Prostate gland (tissue), 2 donors: ENCODE measurements at regions not wholly inside any gene's neighbourhood (a gene's known extent, or its start where the extent isn't known, plus 50 kb on each side); places are given as distances from the start of the nearest gene placed in this dataset.

Experiments used
- DNase-seq: peaks from one replicate; pipeline ENCODE4 v3.0.0-alpha.2; 2019; ENCODE audit warnings: low spot score
- H3K27ac ChIP-seq, 2 donors: fragments of 200-600 bp; sonication (generic); 2 replicates each; pipeline ENCODE4 v1.5.1; 2017 to 2019
- H3K27me3 ChIP-seq: fragments of 200-600 bp; sonication (generic); replicated peaks from 2 replicates; pipeline ENCODE4 v1.5.1; 2019; ENCODE audit not compliant: insufficient read depth
- H3K36me3 ChIP-seq, 2 donors: fragments of 200-600 bp; sonication (generic); 1 replicate in 1 of 2; 2 replicates in 1 of 2; pipeline versions ENCODE4 v1.5.1 to v1.8.1; 2017 to 2019
- H3K4me1 ChIP-seq: fragments of 200-600 bp; sonication (generic); replicated peaks from 2 replicates; pipeline ENCODE4 v1.5.1; 2019
- H3K4me3 ChIP-seq, 2 donors: fragments of 200-600 bp; sonication (generic); 2 replicates each; pipeline ENCODE4 v1.5.1; 2017 to 2019
- H3K9me3 ChIP-seq: fragments of 200-600 bp; sonication (generic); 2 replicates; pipeline ENCODE4 v1.5.1; 2017
- POLR2A ChIP-seq: fragments of 450-650 bp; IDR thresholded peaks from one replicate; pipeline ENCODE4 v1.6.1; 2016; ENCODE audit warnings: antibody characterized with exemption, mild to moderate bottlenecking
- POLR2AphosphoS5 ChIP-seq: sonication (generic); formaldehyde crosslinking; IDR thresholded peaks from one replicate; pipeline ENCODE4 v1.6.1; 2017; ENCODE audit warnings: antibody characterized with exemption
- WGBS: methylation state at CpG from one replicate; pipeline ENCODE4 v1.1.5; 2018; 5-methylcytosine and 5-hydroxymethylcytosine counted together
- intact Hi-C: fragments of 100-400 bp; cut with DNase I; formaldehyde crosslinking; loops from one replicate; pipeline ENCODE4 v1.14.2; 2022
- TF ChIP-seq, protein P1 (sequence below), 4 experiments: fragments of 200-600 bp in 2 of 4; fragments of 450-650 bp in 2 of 4; sonication (generic) in 2 of 4; IDR thresholded peaks; 1 replicate in 3 of 4; 2 replicates in 1 of 4; pipeline ENCODE4 v1.5.1; 2016 to 2019; ENCODE audit warnings: antibody characterized with exemption in 4 of 4, mild to moderate bottlenecking in 2 of 4, moderate library complexity in 2 of 4

DNA sequence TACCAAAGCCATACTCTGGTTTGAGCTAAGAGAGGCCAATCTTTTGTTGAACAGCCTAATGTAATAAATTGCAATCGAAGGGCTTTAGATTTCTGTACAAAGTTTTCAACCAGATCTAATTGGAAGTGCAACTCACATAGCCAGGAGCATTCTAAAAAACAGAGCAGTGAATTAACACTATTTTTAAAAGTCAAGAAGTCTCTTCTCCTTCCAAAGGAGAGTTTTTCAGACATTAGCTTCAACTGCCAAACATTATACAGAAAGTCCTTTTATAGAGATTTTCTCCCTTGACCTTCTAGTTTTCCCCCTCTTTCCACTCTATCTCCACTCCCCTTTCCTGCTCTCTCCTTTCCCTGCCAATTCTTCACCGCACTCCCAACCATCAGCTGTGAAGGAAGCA is 259.6 kb downstream of the NOVA1 start:
- Histone ChIP-seq H3K4me3 (no peak overlapping the region), H3K36me3 (no peaks in the 10 kb centered on the region), H3K9me3 (no peaks in the 10 kb centered on the region), H3K27me3 (no peaks in the 10 kb centered on the region), H3K4me1 (no peaks in the 10 kb centered on the region), H3K27ac (no peak overlapping the region)
- 40% methylated on average over 2 of the region's 2 CpGs for WGBS
- intact Hi-C loops: no loop called here
- DNase-seq: no peak
- TF ChIP-seq POLR2A (no peak), POLR2AphosphoS5 (no peak)
- TF ChIP-seq, protein P1, sequence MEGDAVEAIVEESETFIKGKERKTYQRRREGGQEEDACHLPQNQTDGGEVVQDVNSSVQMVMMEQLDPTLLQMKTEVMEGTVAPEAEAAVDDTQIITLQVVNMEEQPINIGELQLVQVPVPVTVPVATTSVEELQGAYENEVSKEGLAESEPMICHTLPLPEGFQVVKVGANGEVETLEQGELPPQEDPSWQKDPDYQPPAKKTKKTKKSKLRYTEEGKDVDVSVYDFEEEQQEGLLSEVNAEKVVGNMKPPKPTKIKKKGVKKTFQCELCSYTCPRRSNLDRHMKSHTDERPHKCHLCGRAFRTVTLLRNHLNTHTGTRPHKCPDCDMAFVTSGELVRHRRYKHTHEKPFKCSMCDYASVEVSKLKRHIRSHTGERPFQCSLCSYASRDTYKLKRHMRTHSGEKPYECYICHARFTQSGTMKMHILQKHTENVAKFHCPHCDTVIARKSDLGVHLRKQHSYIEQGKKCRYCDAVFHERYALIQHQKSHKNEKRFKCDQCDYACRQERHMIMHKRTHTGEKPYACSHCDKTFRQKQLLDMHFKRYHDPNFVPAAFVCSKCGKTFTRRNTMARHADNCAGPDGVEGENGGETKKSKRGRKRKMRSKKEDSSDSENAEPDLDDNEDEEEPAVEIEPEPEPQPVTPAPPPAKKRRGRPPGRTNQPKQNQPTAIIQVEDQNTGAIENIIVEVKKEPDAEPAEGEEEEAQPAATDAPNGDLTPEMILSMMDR (IDR thresholded peaks at IDR 0.05): no peak

DNA sequence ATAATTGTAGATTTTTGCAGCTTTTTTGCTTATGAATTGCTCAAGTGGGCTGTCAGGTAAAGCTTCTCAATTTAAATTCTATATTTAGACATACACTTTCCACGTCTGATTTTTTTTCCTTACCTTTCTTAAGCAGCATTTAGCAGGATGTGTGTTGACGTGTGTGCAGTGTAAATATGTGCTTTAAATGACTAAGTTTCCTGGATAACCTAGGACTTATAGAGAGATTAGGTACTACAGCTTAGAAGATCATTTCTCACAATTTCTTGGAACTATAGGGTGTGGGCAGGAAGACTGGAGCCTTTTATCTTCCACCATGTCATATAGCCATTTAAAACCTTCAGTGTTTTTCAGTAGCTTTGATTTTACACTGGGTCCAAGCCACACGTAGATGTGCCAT is 263.5 kb downstream of the NOVA1 start:
- Histone ChIP-seq H3K9me3 (no peaks in the 10 kb centered on the region), H3K27ac (no peak overlapping the region), H3K27me3 (no peaks in the 10 kb centered on the region), H3K4me1 (no peaks in the 10 kb centered on the region), H3K4me3 (no peak overlapping the region), H3K36me3 (no peaks in the 10 kb centered on the region)
- TF ChIP-seq POLR2A (no peak), POLR2AphosphoS5 (no peak)
- TF ChIP-seq, protein P1 (IDR thresholded peaks at IDR 0.05): no peak
- no peak for DNase-seq
- WGBS: 67% methylated on average over 3 of the region's 3 CpGs
- intact Hi-C loops: no loop called here

DNA sequence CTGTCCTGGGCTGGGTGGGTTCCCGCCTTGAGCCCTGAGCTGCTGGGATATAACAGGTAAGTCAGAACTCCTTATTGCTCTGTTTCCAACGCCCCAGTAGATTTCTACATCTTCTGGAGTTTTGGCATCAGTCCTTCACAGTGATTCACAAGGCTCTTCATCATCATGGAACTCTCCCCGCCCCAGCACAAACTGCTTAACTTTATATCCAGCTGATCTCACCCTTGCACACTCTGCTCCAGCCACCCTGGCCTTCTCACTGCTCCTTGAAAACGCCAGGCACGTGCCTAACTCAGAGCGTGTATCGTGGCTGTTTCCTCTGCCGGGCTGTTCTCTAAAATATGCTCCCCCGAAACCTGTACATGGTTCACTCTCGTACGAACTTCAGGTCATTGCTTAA is 264.9 kb downstream of the NOVA1 start:
- intact Hi-C loops: no loop called here
- Histone ChIP-seq H3K9me3 (no peaks in the 10 kb centered on the region), H3K36me3 (no peaks in the 10 kb centered on the region), H3K27me3 (no peaks in the 10 kb centered on the region), H3K27ac (no peak overlapping the region), H3K4me1 (no peaks in the 10 kb centered on the region), H3K4me3 (no peak overlapping the region)
- 94% methylated on average over 10 of the region's 11 CpGs for WGBS
- TF ChIP-seq POLR2A: no peak
- TF ChIP-seq POLR2AphosphoS5: no peak
- TF ChIP-seq, protein P1 (IDR thresholded peaks at IDR 0.05): no peak
- DNase-seq: no peak

DNA sequence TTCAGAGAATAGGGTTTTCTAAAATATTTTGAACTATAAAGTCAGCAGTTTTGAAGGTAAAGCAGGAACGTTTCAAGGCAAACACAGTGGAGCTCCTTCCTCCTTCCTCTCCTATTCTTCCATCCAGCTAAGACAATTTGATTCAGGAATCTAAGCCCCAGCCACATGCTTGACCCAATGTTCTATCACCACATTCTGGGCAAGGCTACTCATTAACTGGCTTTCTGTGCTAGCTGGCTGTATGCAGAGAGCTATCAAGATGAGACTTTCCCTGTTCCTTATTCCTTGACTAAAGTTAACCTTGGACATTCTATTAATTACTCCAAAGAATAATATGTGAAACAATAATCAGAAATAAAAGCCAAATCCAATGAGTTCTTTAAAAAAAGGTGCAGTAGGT is 266.9 kb downstream of the NOVA1 start:
- H3K4me1 ChIP-seq: no peaks in the 10 kb centered on the region
- H3K36me3 ChIP-seq: no peaks in the 10 kb centered on the region
- no peaks in the 10 kb centered on the region for H3K9me3 ChIP-seq
- intact Hi-C loops: no loop called here
- no peak for DNase-seq
- TF ChIP-seq, protein P1 (IDR thresholded peaks at IDR 0.05): no peak
- no peak for TF ChIP-seq POLR2AphosphoS5
- no peak for TF ChIP-seq POLR2A
- WGBS: 44% methylated on average over 1 of the region's 1 CpG
- no peak overlapping the region for H3K27ac ChIP-seq
- H3K4me3 ChIP-seq: no peak overlapping the region
- no peaks in the 10 kb centered on the region for H3K27me3 ChIP-seq

DNA sequence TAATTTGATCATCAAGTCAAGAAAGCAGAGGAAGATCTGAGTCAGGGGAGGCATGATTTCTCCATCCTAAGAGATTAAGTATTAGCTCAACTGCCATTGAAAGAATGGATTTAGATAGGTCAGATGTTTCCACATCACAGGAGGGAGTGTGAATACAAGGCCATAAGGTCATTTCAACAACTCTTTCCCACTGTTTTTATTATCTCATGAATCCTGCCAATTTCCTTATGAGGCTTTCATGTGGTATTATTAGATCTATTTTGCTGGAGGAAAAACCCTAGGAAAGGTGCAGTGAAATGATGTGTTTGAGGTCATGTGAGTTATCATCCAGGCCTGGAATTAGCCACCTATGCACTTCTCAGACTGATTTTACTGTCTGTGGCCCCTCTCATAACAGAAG is 269.0 kb downstream of the NOVA1 start:
- Histone ChIP-seq H3K4me1 (no peaks in the 10 kb centered on the region), H3K27me3 (no peaks in the 10 kb centered on the region), H3K9me3 (no peaks in the 10 kb centered on the region), H3K36me3 (no peaks in the 10 kb centered on the region), H3K27ac (no peak overlapping the region), H3K4me3 (no peak overlapping the region)
- no peak for TF ChIP-seq POLR2AphosphoS5
- TF ChIP-seq POLR2A: no peak
- TF ChIP-seq, protein P1 (IDR thresholded peaks at IDR 0.05): no peak
- intact Hi-C loops: no loop called here
- DNase-seq: no peak
